ENCODE measurements at regions not wholly inside any gene's neighbourhood (a gene's known extent, or its start where the extent isn't known, plus 50 kb on each side); places are given as distances from the start of the nearest gene placed in this dataset.

DNA sequence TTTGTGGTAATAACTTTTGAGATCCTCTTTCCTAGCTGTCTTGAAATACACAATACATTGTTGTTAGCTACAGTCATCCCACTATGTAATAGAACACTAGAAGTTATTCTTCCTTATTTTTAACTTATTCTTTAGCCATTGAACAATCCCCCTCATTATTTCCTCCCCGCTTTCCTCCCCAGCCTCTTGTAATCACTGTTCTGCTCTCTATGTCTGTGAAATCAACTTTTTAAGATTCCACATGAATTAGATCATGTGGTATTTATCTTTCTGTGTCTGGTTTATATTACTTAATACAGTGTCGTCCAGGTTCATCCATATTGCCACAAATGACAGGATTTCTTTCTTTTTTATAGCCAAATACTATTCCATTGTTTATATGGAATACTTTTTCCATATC is 72.9 kb downstream of the SLC10A2 start:
- H3K36me3 ChIP-seq = no peaks in the 10 kb centered on the region
- H3K27ac ChIP-seq = no peak overlapping the region
- DNase-seq (no peak), ATAC-seq (ENCODE audit: low FRiP score in 2 of 2) (peak in 1 of 2 donors; percentile 41)
- no peak overlapping the region for H3K4me3 ChIP-seq
- no peaks in the 10 kb centered on the region for H3K27me3 ChIP-seq
- TF ChIP-seq POLR2AphosphoS5 (IDR thresholded peaks at IDR 0.05) = no peak
- TF ChIP-seq, protein P1, sequence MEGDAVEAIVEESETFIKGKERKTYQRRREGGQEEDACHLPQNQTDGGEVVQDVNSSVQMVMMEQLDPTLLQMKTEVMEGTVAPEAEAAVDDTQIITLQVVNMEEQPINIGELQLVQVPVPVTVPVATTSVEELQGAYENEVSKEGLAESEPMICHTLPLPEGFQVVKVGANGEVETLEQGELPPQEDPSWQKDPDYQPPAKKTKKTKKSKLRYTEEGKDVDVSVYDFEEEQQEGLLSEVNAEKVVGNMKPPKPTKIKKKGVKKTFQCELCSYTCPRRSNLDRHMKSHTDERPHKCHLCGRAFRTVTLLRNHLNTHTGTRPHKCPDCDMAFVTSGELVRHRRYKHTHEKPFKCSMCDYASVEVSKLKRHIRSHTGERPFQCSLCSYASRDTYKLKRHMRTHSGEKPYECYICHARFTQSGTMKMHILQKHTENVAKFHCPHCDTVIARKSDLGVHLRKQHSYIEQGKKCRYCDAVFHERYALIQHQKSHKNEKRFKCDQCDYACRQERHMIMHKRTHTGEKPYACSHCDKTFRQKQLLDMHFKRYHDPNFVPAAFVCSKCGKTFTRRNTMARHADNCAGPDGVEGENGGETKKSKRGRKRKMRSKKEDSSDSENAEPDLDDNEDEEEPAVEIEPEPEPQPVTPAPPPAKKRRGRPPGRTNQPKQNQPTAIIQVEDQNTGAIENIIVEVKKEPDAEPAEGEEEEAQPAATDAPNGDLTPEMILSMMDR (IDR thresholded peaks at IDR 0.05) = no peak
- no peak for TF ChIP-seq EP300 (IDR thresholded peaks at IDR 0.05)
- no peaks in the 10 kb centered on the region for H3K4me1 ChIP-seq
- H3K9me3 ChIP-seq = peaks cover 0 to 12% (median 3%) of the 10 kb centered on the region in 4 donors
- 72 to 73% methylated on average over 2 of the region's 2 CpGs for WGBS, 2 donors

DNA sequence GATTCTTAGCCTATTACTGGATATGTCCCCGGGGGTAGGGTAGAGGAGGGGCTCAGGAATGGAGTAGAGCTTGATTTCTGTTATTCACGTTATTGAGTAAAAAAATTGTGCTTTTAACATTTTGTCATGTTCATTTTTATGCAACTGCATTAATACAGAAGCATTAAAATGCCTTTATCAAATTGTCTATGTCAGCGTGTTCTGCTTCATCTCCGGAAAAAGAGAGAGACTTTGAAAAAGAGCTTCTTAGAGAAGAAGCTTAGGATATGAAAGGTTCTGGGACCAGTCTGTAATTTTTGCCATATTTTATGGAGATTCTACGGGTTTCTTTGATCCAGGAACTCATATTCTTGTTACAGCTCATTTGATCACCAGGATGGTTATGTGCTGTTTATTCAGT is 82.0 kb downstream of the SLC10A2 start:
- H3K27me3 ChIP-seq = no peaks in the 10 kb centered on the region
- 74 to 79% methylated on average over 5 of the region's 5 CpGs for WGBS, 2 donors
- TF ChIP-seq EP300 (IDR thresholded peaks at IDR 0.05) (no peak), POLR2AphosphoS5 (IDR thresholded peaks at IDR 0.05) (no peak), POLR2A (IDR thresholded peaks at IDR 0.05) (no peak)
- TF ChIP-seq, protein P1 (IDR thresholded peaks at IDR 0.05) = no peak

DNA sequence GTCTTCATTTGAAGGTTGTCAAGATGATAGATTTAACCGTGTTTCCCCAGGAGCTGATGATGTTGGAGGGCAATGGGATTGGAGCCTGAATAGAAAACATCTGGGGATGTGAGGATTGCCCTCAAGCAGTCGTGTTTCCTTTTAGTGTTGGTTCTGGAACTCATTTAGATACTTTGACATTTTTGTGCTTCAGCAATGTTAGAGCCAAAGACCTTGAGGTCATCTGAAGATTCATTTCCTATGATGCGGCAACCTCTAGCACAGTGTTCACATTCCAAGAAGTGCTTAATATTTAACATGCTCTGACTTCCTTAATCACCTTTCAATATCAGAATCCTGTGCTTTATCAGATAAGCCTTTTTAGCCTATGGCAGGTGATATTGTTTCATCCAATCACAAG is 82.7 kb downstream of the SLC10A2 start:
- WGBS, 2 donors = 72 to 75% methylated on average over 3 of the region's 3 CpGs
- DNase-seq = no peak
- no peak overlapping the region for H3K4me3 ChIP-seq
- peak in 1 of 2 donors; percentile 58 for ATAC-seq (ENCODE audit: low FRiP score in 2 of 2)
- no peak overlapping the region for H3K27ac ChIP-seq
- H3K9me3 ChIP-seq = peaks cover 0 to 15% (median 0%) of the 10 kb centered on the region in 4 donors
- no peaks in the 10 kb centered on the region for H3K4me1 ChIP-seq
- no peaks in the 10 kb centered on the region for H3K27me3 ChIP-seq
- TF ChIP-seq POLR2AphosphoS5 (IDR thresholded peaks at IDR 0.05) (no peak), POLR2A (IDR thresholded peaks at IDR 0.05) (no peak), EP300 (IDR thresholded peaks at IDR 0.05) (no peak)
- TF ChIP-seq, protein P1 (IDR thresholded peaks at IDR 0.05) = no peak
- H3K36me3 ChIP-seq = no peaks in the 10 kb centered on the region

More for the DNA sequence above, 82.0 kb downstream of the SLC10A2 start:
- Histone ChIP-seq H3K4me3 (no peak overlapping the region), H3K4me1 (no peaks in the 10 kb centered on the region), H3K27ac (no peak overlapping the region), H3K36me3 (no peaks in the 10 kb centered on the region), H3K9me3 (peaks cover 0 to 16% (median 0%) of the 10 kb centered on the region in 4 donors)
- DNase-seq = no peak
- ATAC-seq (ENCODE audit: low FRiP score in 2 of 2) = no peak

DNA sequence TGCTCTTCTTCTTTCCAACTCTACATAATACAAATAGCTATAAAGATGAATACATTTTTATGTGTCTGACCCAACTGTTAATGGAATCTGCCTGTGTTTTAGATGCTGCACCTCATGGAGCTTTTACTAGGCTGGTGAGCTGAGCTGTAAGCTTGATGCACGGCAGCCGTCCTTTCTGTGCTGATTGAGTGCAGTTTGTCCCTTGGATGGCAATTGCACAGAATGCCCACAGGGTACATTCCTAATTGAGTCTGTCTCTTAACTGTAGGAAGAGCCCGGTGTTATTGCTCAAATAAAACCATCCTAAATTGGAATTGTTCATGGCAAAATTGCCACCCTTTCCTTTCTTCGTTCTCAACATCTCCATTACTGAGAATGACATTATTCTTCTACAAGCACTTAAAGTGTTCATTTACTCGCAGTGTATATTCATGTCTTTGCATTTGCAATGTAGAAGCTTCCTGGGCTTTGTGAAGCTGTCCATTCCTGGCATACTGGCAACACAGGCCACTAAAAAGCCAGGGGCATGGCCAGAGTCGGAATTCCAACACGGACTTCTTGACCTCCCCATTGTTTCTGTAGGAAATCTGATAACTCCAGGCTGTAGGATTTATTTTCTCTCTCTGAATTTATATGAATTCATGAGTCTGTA is 85.8 kb downstream of the SLC10A2 start:
- no peak for TF ChIP-seq EP300 (IDR thresholded peaks at IDR 0.05)
- TF ChIP-seq, protein P1 (IDR thresholded peaks at IDR 0.05) = no peak
- Histone ChIP-seq H3K27me3 (no peaks in the 10 kb centered on the region), H3K36me3 (no peaks in the 10 kb centered on the region), H3K9me3 (no peaks in the 10 kb centered on the region), H3K4me1 (no peaks in the 10 kb centered on the region), H3K27ac (no peak overlapping the region), H3K4me3 (no peak overlapping the region)
- 89% methylated on average over 7 of the region's 7 CpGs for WGBS, 2 donors
- ATAC-seq (ENCODE audit: low FRiP score in 2 of 2) (no peak), DNase-seq (no peak)

DNA sequence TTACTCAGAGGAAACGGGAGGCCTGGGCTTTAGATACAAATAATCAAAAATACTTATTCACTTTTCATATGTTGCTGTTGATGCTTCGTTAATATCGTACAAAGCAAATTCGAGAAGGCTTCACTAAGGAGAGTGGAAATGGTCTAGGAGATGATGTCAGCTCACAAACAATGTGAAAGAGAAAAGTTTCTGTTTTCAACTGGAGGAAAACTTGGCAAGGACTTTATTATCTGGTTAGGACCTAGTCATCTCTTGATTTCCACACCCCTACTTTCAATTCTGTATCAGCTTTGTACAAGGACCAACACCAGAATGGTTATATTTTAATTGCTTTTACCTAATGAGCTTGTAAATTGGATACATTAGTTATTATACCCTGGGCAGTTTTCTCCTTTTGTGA is 88.0 kb downstream of the SLC10A2 start:
- TF ChIP-seq, protein P1 (IDR thresholded peaks at IDR 0.05) = no peak
- TF ChIP-seq POLR2A (IDR thresholded peaks at IDR 0.05) (no peak), POLR2AphosphoS5 (IDR thresholded peaks at IDR 0.05) (no peak)
- H3K27me3 ChIP-seq = no peaks in the 10 kb centered on the region
- no peaks in the 10 kb centered on the region for H3K36me3 ChIP-seq
- H3K27ac ChIP-seq = no peak overlapping the region
- no peaks in the 10 kb centered on the region for H3K9me3 ChIP-seq
- H3K4me1 ChIP-seq = no peaks in the 10 kb centered on the region
- ATAC-seq (ENCODE audit: low FRiP score in 2 of 2) (peak in 1 of 2 donors; percentile 76), DNase-seq (no peak)
- WGBS, 2 donors = 83 to 86% methylated on average over 4 of the region's 4 CpGs
- no peak overlapping the region for H3K4me3 ChIP-seq
